ENCODE measurements at regions not wholly inside any gene's neighbourhood (a gene's known extent, or its start where the extent isn't known, plus 50 kb on each side); places are given as distances from the start of the nearest gene placed in this dataset.

DNA sequence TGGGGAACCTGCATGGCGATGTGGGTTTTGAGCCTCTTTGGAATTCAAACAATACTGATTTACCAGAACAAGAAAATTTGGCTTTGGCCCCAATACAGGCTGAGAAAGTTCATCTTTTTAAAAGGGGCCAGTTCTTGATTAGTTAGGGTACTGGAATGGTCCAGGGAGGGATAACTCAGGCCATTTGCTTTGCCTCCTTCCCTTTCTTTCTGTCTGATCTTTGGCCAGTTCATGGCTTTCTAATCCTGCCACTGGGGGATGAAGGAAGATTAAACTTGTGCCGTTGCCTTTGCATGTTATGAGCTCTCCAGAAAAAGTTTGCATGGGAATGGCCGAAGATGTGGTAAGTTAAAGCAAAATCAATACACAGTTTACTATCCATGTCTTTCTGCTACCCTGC is 78.4 kb downstream of the ADAMTS15 start:
- TF ChIP-seq, protein P1, sequence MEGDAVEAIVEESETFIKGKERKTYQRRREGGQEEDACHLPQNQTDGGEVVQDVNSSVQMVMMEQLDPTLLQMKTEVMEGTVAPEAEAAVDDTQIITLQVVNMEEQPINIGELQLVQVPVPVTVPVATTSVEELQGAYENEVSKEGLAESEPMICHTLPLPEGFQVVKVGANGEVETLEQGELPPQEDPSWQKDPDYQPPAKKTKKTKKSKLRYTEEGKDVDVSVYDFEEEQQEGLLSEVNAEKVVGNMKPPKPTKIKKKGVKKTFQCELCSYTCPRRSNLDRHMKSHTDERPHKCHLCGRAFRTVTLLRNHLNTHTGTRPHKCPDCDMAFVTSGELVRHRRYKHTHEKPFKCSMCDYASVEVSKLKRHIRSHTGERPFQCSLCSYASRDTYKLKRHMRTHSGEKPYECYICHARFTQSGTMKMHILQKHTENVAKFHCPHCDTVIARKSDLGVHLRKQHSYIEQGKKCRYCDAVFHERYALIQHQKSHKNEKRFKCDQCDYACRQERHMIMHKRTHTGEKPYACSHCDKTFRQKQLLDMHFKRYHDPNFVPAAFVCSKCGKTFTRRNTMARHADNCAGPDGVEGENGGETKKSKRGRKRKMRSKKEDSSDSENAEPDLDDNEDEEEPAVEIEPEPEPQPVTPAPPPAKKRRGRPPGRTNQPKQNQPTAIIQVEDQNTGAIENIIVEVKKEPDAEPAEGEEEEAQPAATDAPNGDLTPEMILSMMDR (IDR thresholded peaks at IDR 0.05; ENCODE audit: insufficient read depth, low read depth, low read length): no peak
- no peak for DNase-seq (ENCODE audit: low read depth)
- H3K4me3 ChIP-seq (ENCODE audit: low read depth, low read length): no peak overlapping the region

DNA sequence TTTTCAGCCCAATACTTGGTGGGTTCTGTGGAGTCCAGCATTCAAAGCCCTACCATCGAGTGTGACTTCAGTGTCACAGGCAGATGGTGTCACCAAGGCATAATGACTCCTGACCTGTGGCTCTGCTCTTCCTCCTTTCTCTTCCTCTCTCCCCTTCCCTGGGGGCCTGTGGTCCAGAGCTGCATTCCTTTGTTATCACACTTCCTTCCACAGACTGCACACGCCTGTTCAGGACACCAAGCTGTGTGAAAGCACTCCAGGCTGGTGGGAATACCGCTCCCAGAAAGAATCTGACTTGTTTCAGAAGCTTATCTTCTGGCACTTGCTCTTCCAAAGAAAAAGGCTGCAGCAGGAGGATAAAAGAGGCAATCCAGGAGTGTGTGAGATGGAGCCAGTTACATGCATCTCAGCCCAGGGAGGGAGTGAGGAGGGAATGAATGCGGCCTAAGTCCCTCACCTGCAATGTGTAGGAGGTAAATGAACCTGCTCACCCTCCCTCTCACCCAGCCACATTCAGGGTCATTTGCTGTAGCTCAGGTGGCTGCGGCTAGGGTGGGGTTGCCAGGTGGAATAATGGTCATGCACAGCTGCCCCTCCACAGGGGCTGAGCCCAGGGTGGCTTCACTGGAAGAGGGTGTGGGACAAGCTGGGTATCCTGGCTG is 79.3 kb downstream of the ADAMTS15 start:
- TF ChIP-seq, protein P1 (IDR thresholded peaks at IDR 0.05; ENCODE audit: insufficient read depth, low read depth, low read length): no peak
- peak; percentile 87 for DNase-seq (ENCODE audit: low read depth)

GRCh38 chr11:130528298-130529261 is 80.1 kb downstream of the ADAMTS15 start:
- peak; percentile 17 for DNase-seq (ENCODE audit: low read depth)
- TF ChIP-seq, protein P1 (IDR thresholded peaks at IDR 0.05; ENCODE audit: insufficient read depth, low read depth, low read length): no peak
- H3K4me3 ChIP-seq (ENCODE audit: low read depth, low read length): no peak overlapping the region

More for the DNA sequence above, 79.3 kb downstream of the ADAMTS15 start:
- H3K4me3 ChIP-seq (ENCODE audit: low read depth, low read length): no peak overlapping the region

DNA sequence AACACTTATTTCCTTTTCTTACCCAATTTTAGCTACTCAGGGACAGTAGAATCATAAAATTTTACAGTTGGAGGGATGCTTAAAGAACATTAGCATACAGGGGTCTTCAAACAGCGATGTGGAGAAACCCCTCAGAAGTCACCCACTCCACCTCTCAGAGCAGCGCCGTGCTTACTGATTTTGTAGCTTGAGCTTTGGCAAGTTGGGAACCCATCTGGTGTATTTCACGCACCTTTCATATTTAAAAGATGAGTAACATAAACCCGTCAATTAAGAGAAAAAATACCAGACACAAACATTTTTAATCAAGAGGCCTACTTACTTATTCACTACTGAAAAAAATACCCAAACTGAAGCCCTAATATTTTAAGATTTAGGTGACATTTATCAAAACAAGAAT is 80.9 kb downstream of the ADAMTS15 start:
- DNase-seq (ENCODE audit: low read depth): no peak
- TF ChIP-seq, protein P1 (IDR thresholded peaks at IDR 0.05; ENCODE audit: insufficient read depth, low read depth, low read length): no peak
- H3K4me3 ChIP-seq (ENCODE audit: low read depth, low read length): no peak overlapping the region

DNA sequence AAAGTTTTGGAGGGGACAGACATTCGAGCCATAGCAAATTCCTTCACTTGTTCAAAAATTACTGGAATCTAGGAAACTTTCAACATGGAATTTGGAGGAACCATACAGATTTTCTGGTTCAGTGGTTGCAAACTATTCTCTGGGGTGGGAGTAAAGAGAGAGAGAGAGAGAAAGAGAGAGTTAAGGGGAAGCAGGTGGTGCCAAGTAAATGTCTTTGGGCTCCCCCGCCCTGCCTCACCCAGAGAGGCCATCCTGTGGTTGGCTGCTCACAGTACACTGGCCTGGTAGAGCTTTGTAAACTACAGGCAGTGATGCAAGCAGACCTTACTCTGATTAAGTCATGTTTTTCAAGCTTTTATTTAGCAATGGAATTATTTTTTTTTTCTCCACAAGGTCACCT is 82.6 kb downstream of the ADAMTS15 start:
- TF ChIP-seq, protein P1 (IDR thresholded peaks at IDR 0.05; ENCODE audit: insufficient read depth, low read depth, low read length): no peak
- no peak overlapping the region for H3K4me3 ChIP-seq (ENCODE audit: low read depth, low read length)
- DNase-seq (ENCODE audit: low read depth): peak; percentile 29

- H3K4me3 ChIP-seq (ENCODE audit: low read depth, low read length): no peak overlapping the region
- TF ChIP-seq, protein P1 (IDR thresholded peaks at IDR 0.05; ENCODE audit: insufficient read depth, low read depth, low read length): no peak
- no peak for DNase-seq (ENCODE audit: low read depth)
These were observed 84.8 kb downstream of the ADAMTS15 start for GRCh38 chr11:130533113-130533798.
